Endothelial cell of umbilical vein (primary cell): ENCODE measurements at regions not wholly inside any gene's neighbourhood (a gene's known extent, or its start where the extent isn't known, plus 50 kb on each side); places are given as distances from the start of the nearest gene placed in this dataset.

Source experiments
- BruUV-seq: library from RNA; stranded (reverse); fragments of 400-500 nt; replicated peaks from 2 replicates; lab custom pipeline; 2021; lab: Mats Ljungman, UMichigan
- CTCF ChIA-PET: fragments of 300-600, 350-600 bp; sonication (Branson Sonifier 250); formaldehyde crosslinking; loops from one replicate; lab custom pipeline; 2021; ENCODE audit warnings: antibody characterized with exemption, inconsistent platforms; lab: Charles Lee
- POLR2A ChIA-PET: fragments of 300-600, 350-600 bp; sonication (Branson Sonifier 250); formaldehyde crosslinking; loops from one replicate; lab custom pipeline; 2021; ENCODE audit warnings: antibody characterized with exemption, inconsistent platforms; lab: Charles Lee
- DNase-seq: peaks from one replicate; pipeline ENCODE4 v3.0.0-alpha.2; 2011; ENCODE audit warnings: low read depth, low spot score
- FAIRE-seq: peaks from 2 replicates; lab custom pipeline; 2011; peaks lifted over from hg19 to GRCh38; lab: Jason Lieb, UNC
- H2AFZ ChIP-seq: 2 replicates; pipeline ENCODE4 v1.6.0; 2012; ENCODE audit warnings: low read depth, low read length, control low read depth, inconsistent platforms
- H3K27ac ChIP-seq: 2 replicates; pipeline ENCODE4 v1.5.1; 2011; ENCODE audit warnings: low read depth, mild to moderate bottlenecking, control low read depth, low read length, moderate library complexity; ENCODE audit not compliant: insufficient read depth
- H3K27me3 ChIP-seq, 2 experiments: 2 replicates each; pipeline versions ENCODE4 v1.6.0 to v1.6.1; 2011; ENCODE audit warnings: low read length in 2 of 2, mixed read lengths in 1 of 2; ENCODE audit not compliant: control insufficient read depth in 2 of 2, insufficient read depth in 2 of 2
- H3K36me3 ChIP-seq, 2 experiments: 2 replicates in 1 of 2; 3 replicates in 1 of 2; pipeline ENCODE4 v1.5.1; 2011; ENCODE audit warnings: low read length in 2 of 2, mild to moderate bottlenecking in 1 of 2, moderate library complexity in 1 of 2; ENCODE audit not compliant: control insufficient read depth in 2 of 2, insufficient read depth in 2 of 2; ENCODE audit errors: extremely low read depth in 1 of 2
- H3K4me1 ChIP-seq: 3 replicates; pipeline ENCODE4 v1.5.1; 2011; ENCODE audit warnings: mild to moderate bottlenecking, low read length; ENCODE audit not compliant: control insufficient read depth, insufficient read depth; ENCODE audit errors: extremely low read depth
- H3K4me2 ChIP-seq: 2 replicates; pipeline ENCODE4 v1.6.1; 2011; ENCODE audit warnings: low read length, control low read depth, mixed read lengths; ENCODE audit not compliant: insufficient read depth
- H3K4me3 ChIP-seq, 3 experiments: fragments of 200-600 bp in 1 of 3; sonication (generic), shearing (Covaris generic) in 1 of 3; replicated peaks in 1 of 3; 2 replicates each; pipeline ENCODE4 v1.5.1; 2011 to 2016; ENCODE audit warnings: control low read depth in 3 of 3, low read length in 3 of 3, mild to moderate bottlenecking in 2 of 3, inconsistent platforms in 1 of 3, low read depth in 1 of 3, moderate library complexity in 1 of 3; ENCODE audit not compliant: insufficient read depth in 1 of 3
- H3K79me2 ChIP-seq: 2 replicates; pipeline ENCODE4 v1.6.0; 2012; ENCODE audit warnings: low read length, inconsistent platforms; ENCODE audit not compliant: control insufficient read depth, insufficient read depth
- H3K9ac ChIP-seq: replicated peaks from 2 replicates; pipeline ENCODE3; 2011; ENCODE audit warnings: low read length, control low read depth; ENCODE audit not compliant: insufficient read depth; ENCODE audit errors: extremely low read depth
- H3K9me1 ChIP-seq: replicated peaks from 3 replicates; pipeline ENCODE4 v1.6.0; 2011; ENCODE audit warnings: mild to moderate bottlenecking, low read length; ENCODE audit not compliant: control insufficient read depth, insufficient read depth; ENCODE audit errors: extremely low read depth
- H3K9me3 ChIP-seq: replicated peaks from 2 replicates; pipeline ENCODE4 v1.5.1; 2012; ENCODE audit warnings: low read length, inconsistent platforms; ENCODE audit not compliant: control insufficient read depth, insufficient read depth
- H4K20me1 ChIP-seq: replicated peaks from 2 replicates; pipeline ENCODE3; 2011; ENCODE audit warnings: mild to moderate bottlenecking, low read length; ENCODE audit not compliant: control insufficient read depth, insufficient read depth; ENCODE audit errors: extremely low read depth
- EZH2 ChIP-seq: IDR thresholded peaks from 2 replicates; pipeline ENCODE4 v1.6.1; 2012; ENCODE audit warnings: borderline replicate concordance, low read depth, mild to moderate bottlenecking, moderate library complexity, low read length, inconsistent platforms; ENCODE audit not compliant: severe bottlenecking
- FOS ChIP-seq: IDR thresholded peaks from 2 replicates; pipeline ENCODE4 v1.6.1; 2011; ENCODE audit warnings: mild to moderate bottlenecking, low read length, moderate library complexity, borderline replicate concordance; ENCODE audit not compliant: insufficient read depth
- GATA2 ChIP-seq: IDR thresholded peaks from 2 replicates; pipeline ENCODE4 v1.7.0; 2011; ENCODE audit warnings: low read depth, mild to moderate bottlenecking, moderate library complexity, mixed read lengths, low read length; ENCODE audit not compliant: insufficient read length, insufficient read depth
- JUN ChIP-seq: IDR thresholded peaks from 2 replicates; pipeline ENCODE4 v1.6.1; 2011; ENCODE audit warnings: borderline replicate concordance, low read depth; ENCODE audit not compliant: insufficient read length, insufficient read depth
- MAX ChIP-seq: IDR thresholded peaks from 2 replicates; pipeline ENCODE4 v1.6.1; 2011; ENCODE audit not compliant: insufficient read depth, insufficient read length
- MYC ChIP-seq: IDR thresholded peaks from one replicate; pipeline ENCODE4 v1.6.1; 2011; ENCODE audit warnings: mild to moderate bottlenecking, low read depth, low read length
- POLR2A ChIP-seq: IDR thresholded peaks from 2 replicates; pipeline ENCODE4 v1.6.1; 2012; ENCODE audit warnings: low read depth, mild to moderate bottlenecking, control low read depth, low read length
- POLR2AphosphoS5 ChIP-seq: IDR thresholded peaks from 2 replicates; pipeline ENCODE4 v1.6.1; 2012; ENCODE audit warnings: low read depth, mild to moderate bottlenecking, control low read depth, low read length, moderate library complexity; ENCODE audit not compliant: insufficient read depth
- dilution Hi-C: fragments of 300-500 bp; cut with MboI; formaldehyde crosslinking; loops from one replicate; pipeline ENCODE4 v1.15.0; 2019; ENCODE audit warnings: low sequenced_read_pairs; ENCODE audit not compliant: extremely low pct_ligation_motif_present
- intact Hi-C: fragments of 100-400 bp; cut with micrococcal nuclease; formaldehyde crosslinking; loops from one replicate; pipeline ENCODE4 v1.10.0; 2022
- TF ChIP-seq, protein P1 (sequence below), 2 donors: IDR thresholded peaks; 1 replicate in 1 of 2; 2 replicates in 1 of 2; pipeline ENCODE4 v1.5.1; 2011; ENCODE audit warnings: low read length in 2 of 2, mild to moderate bottlenecking in 2 of 2, moderate library complexity in 2 of 2, control low read depth in 1 of 2, inconsistent platforms in 1 of 2, low read depth in 1 of 2; ENCODE audit not compliant: insufficient read depth in 1 of 2; ENCODE audit errors: extremely low read depth in 1 of 2

GRCh38 chrX:10064736-10065135 is 92.0 kb upstream of the CLCN4 start:
- CTCF ChIA-PET: no interaction called here
- DNase-seq (no peak), FAIRE-seq (no peak)
- Histone ChIP-seq H3K27me3 (no peaks in the 10 kb centered on the region), H3K9me3 (no peaks in the 10 kb centered on the region), H3K36me3 (peaks cover 6 to 14% of the 10 kb centered on the region in 2 experiments), H3K79me2 (peaks cover 18% of the 10 kb centered on the region), H2AFZ (no peak overlapping the region), H3K4me2 (no peak overlapping the region), H3K4me3 (no peak overlapping the region), H3K9ac (no peak overlapping the region), H4K20me1 (no peaks in the 10 kb centered on the region), H3K27ac (no peak overlapping the region), H3K9me1 (no peaks in the 10 kb centered on the region), H3K4me1 (no peaks in the 10 kb centered on the region)
- no peak for TF ChIP-seq FOS
- no peak for TF ChIP-seq EZH2
- no peak for TF ChIP-seq MYC
- TF ChIP-seq JUN: no peak
- no peak for TF ChIP-seq GATA2
- TF ChIP-seq, protein P1, sequence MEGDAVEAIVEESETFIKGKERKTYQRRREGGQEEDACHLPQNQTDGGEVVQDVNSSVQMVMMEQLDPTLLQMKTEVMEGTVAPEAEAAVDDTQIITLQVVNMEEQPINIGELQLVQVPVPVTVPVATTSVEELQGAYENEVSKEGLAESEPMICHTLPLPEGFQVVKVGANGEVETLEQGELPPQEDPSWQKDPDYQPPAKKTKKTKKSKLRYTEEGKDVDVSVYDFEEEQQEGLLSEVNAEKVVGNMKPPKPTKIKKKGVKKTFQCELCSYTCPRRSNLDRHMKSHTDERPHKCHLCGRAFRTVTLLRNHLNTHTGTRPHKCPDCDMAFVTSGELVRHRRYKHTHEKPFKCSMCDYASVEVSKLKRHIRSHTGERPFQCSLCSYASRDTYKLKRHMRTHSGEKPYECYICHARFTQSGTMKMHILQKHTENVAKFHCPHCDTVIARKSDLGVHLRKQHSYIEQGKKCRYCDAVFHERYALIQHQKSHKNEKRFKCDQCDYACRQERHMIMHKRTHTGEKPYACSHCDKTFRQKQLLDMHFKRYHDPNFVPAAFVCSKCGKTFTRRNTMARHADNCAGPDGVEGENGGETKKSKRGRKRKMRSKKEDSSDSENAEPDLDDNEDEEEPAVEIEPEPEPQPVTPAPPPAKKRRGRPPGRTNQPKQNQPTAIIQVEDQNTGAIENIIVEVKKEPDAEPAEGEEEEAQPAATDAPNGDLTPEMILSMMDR (IDR thresholded peaks at IDR 0.05; ENCODE audit: extremely low read depth in 1 of 2, insufficient read depth in 1 of 2, low read depth in 1 of 2, low read length in 2 of 2): no peak
- no peak for TF ChIP-seq POLR2A
- no peak for TF ChIP-seq MAX
- TF ChIP-seq POLR2AphosphoS5: no peak
- POLR2A ChIA-PET: no interaction called here
- intact Hi-C loops: no loop called here
- no TSS peak for BruUV-seq
- dilution Hi-C loops: no loop called here
